ENCODE measurements at regions not wholly inside any gene's neighbourhood (a gene's known extent, or its start where the extent isn't known, plus 50 kb on each side); places are given as distances from the start of the nearest gene placed in this dataset.
"Not testable (repeated sequence)": the region's sequence is repeated elsewhere in the genome, so short reads cannot be mapped to it uniquely, and the experiment has no call there.

DNA sequence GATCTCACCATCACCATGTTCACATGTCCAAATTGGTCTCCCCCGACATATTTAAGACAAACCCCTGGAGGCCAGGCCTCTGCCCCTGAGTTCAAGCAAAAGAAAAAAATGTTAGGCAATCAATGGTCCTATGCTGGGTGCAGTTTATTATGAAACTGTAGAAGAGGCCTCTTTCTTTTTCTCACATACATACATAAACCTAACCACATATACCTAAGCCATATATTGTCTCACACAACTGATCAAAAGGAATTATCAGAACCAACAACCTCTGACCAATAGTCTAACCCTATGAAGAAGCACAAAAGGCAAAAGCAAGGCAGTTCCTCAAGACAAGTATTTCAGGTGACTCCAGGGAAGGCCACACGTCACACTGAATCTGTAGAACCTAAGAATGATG is 49.9 kb downstream of the ILRUN start:
- POLR2A ChIA-PET = no interaction called here
- Mint-ChIP-seq H3K36me3 (peaks cover 6 to 67% (median 24%) of the 10 kb centered on the region in 3 donors), H3K27ac (peak overlapping the region in 7 of 10 donors; percentile 3 to 71 (median 38)), H3K9me3 (no peaks in the 10 kb centered on the region), H3K4me1 (peaks cover 18 to 48% (median 25%) of the 10 kb centered on the region in 4 donors), H3K4me3 (no peak overlapping the region), H3K27me3 (no peaks in the 10 kb centered on the region)
- no peak for DNase-seq
- ATAC-seq = no peak

DNA sequence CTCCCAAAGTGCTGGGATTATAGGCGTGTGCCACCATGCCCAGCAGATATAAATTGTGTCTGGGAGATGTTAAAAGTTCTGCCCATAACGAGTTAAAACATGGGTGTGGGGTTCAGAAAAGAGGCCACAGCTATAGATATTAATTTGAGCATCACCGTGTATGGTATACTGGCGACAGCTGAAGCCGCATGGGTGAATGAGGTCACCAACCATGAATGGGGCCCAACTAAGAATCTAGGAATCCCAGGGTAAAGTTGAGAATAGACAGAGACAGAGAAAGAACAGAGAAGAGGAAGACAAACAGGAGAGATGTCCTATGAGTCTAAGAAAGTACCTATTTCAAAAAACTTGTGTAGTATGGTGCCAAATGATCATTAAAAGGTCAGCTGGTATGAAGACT is 50.9 kb downstream of the ILRUN start:
- no peaks in the 10 kb centered on the region for H3K9me3 Mint-ChIP-seq
- H3K27me3 Mint-ChIP-seq = no peaks in the 10 kb centered on the region
- H3K36me3 Mint-ChIP-seq = peaks cover 6 to 62% (median 24%) of the 10 kb centered on the region in 3 donors
- peaks cover 15 to 42% (median 18%) of the 10 kb centered on the region in 4 donors for H3K4me1 Mint-ChIP-seq
- no peak for DNase-seq
- H3K27ac Mint-ChIP-seq = peak overlapping the region in 4 of 10 donors; percentile 7 to 89 (median 54)
- ATAC-seq = no peak
- H3K4me3 Mint-ChIP-seq = no peak overlapping the region
- POLR2A ChIA-PET = no interaction called here

DNA sequence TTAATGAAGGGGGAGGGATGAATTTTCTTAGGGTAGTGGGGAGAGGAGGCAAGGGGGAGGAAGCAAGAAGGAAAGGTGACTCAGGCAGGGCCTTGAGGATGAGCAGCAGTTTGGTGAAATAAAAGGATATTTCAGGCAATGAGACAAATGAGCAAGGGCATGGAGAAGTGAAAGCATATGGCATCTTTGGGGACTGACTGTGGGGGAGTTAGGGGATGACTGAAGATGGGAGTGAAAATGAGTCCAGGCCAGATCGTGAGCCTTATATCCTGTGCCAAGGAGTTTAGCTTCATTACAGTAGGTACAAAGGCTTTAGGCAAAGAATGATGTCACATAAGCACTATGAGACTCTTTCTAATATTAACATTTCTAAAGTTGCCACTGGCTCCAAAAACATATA is 51.9 kb downstream of the ILRUN start:
- ATAC-seq (no peak), DNase-seq (no peak)
- Mint-ChIP-seq H3K4me1 (peaks cover 15 to 38% (median 18%) of the 10 kb centered on the region in 4 donors), H3K4me3 (no peak overlapping the region), H3K27ac (peak overlapping the region in 5 of 10 donors; percentile 2 to 64 (median 38)), H3K27me3 (no peaks in the 10 kb centered on the region), H3K36me3 (peaks cover 6 to 62% (median 24%) of the 10 kb centered on the region in 3 donors), H3K9me3 (no peaks in the 10 kb centered on the region)
- POLR2A ChIA-PET = interaction anchor here (1.0 kb wide), 1 partner anchor 20 kb away, joined by 3 read pairs; no protein-coding TSS in a partner anchor

DNA sequence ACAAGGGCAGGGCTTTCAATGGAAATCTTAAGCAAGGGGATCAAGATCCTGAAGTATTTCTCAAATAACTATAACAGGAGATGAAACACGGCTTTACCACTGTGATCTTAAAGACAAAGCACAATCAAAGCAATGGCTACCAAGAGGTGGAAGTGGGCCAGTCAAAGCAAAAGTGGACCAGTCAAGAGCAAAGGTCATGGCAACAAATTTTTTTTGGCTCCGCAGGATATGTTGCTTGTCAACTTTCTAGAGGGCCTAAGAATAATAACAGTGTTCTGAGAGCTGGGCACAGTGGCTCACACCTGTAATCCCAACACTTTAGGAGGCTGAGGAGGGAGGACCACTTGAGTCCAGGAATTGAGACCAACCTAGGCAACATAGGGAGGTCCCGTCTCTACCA is 54.1 kb downstream of the ILRUN start:
- POLR2A ChIA-PET = interaction anchor here (0.6 kb wide), 1 partner anchor 148 kb away, joined by 3 read pairs; no protein-coding TSS in a partner anchor
- ATAC-seq = no peak
- H3K27me3 Mint-ChIP-seq = no peaks in the 10 kb centered on the region
- H3K4me3 Mint-ChIP-seq = no peak overlapping the region
- H3K9me3 Mint-ChIP-seq = no peaks in the 10 kb centered on the region
- peak overlapping the region in 2 of 10 donors; percentile 25 to 51 for H3K27ac Mint-ChIP-seq
- no peak for DNase-seq
- H3K4me1 Mint-ChIP-seq = peaks cover 13 to 32% (median 21%) of the 10 kb centered on the region in 4 donors
- peaks cover 6 to 52% (median 24%) of the 10 kb centered on the region in 3 donors for H3K36me3 Mint-ChIP-seq

DNA sequence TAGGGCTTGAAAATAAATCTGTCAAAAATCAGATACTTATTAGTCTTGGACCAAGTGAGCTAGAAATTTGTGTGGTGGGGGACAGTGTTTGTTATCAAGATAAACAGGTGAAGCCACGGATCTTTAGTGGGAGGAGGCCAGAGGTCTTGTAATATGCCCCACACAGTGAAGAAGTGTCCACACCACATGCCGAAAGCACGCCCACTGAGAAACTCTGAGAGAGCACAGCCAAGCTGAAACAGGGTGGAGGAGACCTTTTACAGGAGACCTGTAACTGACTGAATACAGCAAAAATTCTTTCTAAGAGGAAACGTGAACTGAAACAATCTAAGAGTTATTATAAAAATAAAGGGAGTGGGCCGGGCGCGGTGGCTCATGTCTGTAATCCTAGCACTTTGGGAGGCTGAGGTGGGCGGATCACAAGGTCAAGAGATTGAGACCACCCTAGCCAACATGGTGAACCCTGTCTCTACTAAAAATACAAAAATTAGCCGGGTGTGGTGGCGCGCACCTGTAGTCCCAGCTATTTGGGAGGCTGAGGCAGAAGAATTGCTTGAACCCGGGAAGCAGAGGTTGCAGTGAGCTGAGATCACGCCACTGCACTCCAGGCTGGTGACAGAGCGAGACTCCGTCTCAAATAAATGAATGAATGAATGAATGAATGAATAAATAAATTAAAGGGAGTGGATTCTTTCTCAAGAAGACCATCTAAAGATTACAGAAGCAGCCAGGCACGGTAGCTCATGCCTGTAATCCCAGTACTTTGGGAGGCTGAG is 56.3 kb downstream of the ILRUN start:
- H3K36me3 Mint-ChIP-seq = peaks cover 0 to 42% (median 14%) of the 10 kb centered on the region in 3 donors
- not testable (repeated sequence) for DNase-seq, ATAC-seq, H3K27ac Mint-ChIP-seq, H3K9me3 Mint-ChIP-seq, H3K27me3 Mint-ChIP-seq, H3K4me3 Mint-ChIP-seq
- POLR2A ChIA-PET = interaction anchor here (1.3 kb wide), 1 partner anchor 56 kb away, joined by 4 read pairs; the partner anchor contains the start of gene ILRUN
- H3K4me1 Mint-ChIP-seq = peaks cover 4 to 30% (median 19%) of the 10 kb centered on the region in 4 donors

DNA sequence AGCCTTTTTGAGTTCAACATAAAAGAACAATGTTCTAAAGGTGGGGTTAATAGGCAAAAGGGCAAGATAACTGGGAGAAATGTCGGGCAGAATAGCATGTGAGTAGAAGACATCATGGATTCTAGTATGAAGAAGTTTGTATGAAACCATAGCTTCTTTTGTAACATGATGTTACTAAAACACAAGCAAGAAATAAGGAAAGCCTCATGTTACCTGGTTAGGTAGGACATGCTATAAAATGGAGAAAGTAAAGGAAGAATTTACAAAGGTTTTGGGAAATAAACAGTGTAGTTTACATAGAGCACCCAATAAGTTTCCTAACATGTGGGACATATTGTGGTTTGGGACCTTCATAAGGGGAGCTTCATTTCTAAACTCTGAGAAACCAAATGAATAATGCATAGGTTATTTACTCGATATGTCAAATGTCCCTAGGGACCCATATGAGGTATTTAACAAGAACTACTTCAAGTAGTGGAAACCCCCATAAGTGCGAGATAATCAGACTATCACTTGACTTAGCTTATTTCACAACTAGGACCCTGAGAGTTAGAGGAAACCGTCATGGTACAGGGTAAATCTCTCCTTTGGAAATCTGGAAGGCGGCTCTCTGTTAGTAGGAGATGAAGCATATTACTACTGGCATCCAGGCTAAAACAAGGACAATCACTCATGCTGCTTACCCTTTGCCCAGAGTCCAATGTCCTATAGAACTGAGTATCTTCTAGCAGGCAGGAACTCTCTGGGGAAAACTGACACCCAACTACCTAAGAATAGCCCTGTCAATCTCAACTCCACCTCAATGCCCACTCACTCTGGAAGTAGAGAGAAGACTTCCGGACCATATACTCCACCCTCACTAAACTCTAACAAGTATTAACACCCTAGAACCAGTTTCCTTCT is 57.5 kb downstream of the ILRUN start:
- Mint-ChIP-seq H3K27ac (peak overlapping the region in 3 of 10 donors; percentile 1 to 24 (median 7)), H3K4me3 (no peak overlapping the region), H3K36me3 (peaks cover 0 to 33% (median 10%) of the 10 kb centered on the region in 3 donors), H3K27me3 (no peaks in the 10 kb centered on the region), H3K4me1 (peaks cover 4 to 29% (median 15%) of the 10 kb centered on the region in 4 donors), H3K9me3 (no peaks in the 10 kb centered on the region)
- DNase-seq = no peak
- ATAC-seq = no peak
- POLR2A ChIA-PET = interaction anchor here (1.0 kb wide), 1 partner anchor 57 kb away, joined by 4 read pairs; the partner anchor contains the start of gene ILRUN

DNA sequence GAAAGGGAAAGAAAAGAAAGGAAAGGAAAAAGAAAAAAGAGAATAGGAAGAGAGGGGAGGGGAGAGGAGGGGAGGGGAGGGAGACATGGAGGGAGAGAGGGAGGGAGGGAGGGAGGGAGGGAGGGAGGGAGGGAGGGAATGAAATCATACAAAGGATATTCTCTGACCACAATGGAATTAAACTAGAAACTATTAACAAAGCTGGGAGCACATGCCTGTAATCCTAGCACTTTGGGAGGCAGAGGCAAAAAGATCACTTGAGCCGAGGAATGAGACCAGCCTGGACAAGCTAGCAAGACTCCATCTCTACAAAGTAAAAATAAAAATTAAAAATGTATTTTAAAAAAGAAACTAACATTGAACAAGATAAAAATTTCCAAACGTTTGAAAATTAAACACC is 62.8 kb downstream of the ILRUN start:
- Mint-ChIP-seq H3K4me3 (no peak overlapping the region), H3K9me3 (no peaks in the 10 kb centered on the region), H3K4me1 (peaks cover 10 to 24% (median 12%) of the 10 kb centered on the region in 4 donors), H3K27ac (peak overlapping the region in 2 of 10 donors; percentile 68), H3K36me3 (peaks cover 0 to 29% (median 0%) of the 10 kb centered on the region in 3 donors), H3K27me3 (no peaks in the 10 kb centered on the region)
- POLR2A ChIA-PET = no interaction called here
- ATAC-seq = no peak
- DNase-seq = no peak

DNA sequence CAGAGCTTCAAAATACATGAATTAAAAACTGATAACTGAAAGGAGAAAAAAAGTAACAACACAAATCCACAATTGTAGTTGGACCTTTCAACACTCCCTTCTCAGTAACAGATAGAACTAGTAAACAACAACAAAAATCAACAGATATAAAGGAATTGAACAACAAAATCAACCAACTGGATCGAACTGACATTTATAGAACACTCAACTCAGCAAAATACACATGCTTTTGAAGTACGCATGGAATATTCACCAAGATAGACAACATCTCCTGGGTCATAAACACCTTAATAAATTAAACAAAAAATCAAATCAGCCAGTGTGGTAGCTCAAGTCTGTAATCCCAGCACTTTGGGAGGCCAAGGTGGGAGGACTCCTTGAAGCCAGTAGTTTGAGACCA is 63.3 kb downstream of the ILRUN start:
- DNase-seq (no peak), ATAC-seq (no peak)
- POLR2A ChIA-PET = interaction anchor here (0.6 kb wide), 1 partner anchor 224 kb away, joined by 3 read pairs; no protein-coding TSS in a partner anchor
- peak overlapping the region in 2 of 10 donors; percentile 68 for H3K27ac Mint-ChIP-seq
- peaks cover 0 to 30% (median 0%) of the 10 kb centered on the region in 3 donors for H3K36me3 Mint-ChIP-seq
- H3K9me3 Mint-ChIP-seq = no peaks in the 10 kb centered on the region
- no peak overlapping the region for H3K4me3 Mint-ChIP-seq
- H3K4me1 Mint-ChIP-seq = peaks cover 7 to 22% (median 10%) of the 10 kb centered on the region in 4 donors
- H3K27me3 Mint-ChIP-seq = no peaks in the 10 kb centered on the region

DNA sequence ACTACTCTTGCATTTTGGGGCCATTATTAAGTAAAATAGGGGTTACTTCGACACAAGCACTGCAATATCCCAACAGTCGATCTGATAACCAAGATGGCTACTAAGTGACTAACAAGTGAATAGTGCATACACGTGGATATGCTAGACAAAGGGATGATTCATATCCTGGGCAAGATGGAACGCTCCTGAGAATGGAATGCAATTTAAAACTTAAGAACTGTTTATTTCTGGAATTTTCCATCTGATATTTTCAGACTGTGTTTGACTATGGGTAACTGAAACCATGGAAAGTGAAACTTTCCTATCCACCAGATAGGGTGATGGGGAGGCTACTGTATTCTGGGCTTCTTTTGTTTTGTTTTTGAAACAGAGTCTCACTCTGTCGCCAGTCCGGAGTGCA is 66.5 kb downstream of the ILRUN start:
- ATAC-seq (no peak), DNase-seq (no peak)
- Mint-ChIP-seq H3K27me3 (no peaks in the 10 kb centered on the region), H3K4me3 (no peak overlapping the region), H3K27ac (no peak overlapping the region), H3K9me3 (no peaks in the 10 kb centered on the region), H3K36me3 (peaks cover 0 to 34% (median 0%) of the 10 kb centered on the region in 3 donors), H3K4me1 (peaks cover 11 to 14% (median 12%) of the 10 kb centered on the region in 4 donors)
- POLR2A ChIA-PET = no interaction called here

DNA sequence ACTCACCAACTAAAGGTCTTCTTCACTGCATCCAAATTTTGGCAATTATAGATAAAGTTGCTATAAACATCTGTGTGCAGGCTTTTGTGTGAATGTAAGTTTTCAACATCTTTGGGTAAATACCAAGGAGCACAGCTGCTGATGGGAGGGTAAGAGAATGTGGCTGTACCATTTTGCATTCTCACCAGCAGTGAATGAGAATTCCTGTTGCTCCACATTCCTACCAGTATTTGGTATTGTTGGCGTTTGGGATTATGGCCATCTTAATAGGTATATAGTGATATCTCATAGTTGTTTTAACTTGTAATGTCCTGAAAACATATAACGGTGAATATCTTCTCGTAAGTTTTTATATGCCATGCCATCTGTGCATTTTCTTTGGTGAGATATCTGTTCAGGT is 69.3 kb downstream of the ILRUN start:
- Mint-ChIP-seq H3K9me3 (no peaks in the 10 kb centered on the region), H3K27me3 (no peaks in the 10 kb centered on the region), H3K36me3 (peaks cover 0 to 28% (median 0%) of the 10 kb centered on the region in 3 donors), H3K27ac (no peak overlapping the region), H3K4me3 (no peak overlapping the region), H3K4me1 (peaks cover 3 to 18% (median 10%) of the 10 kb centered on the region in 4 donors)
- ATAC-seq (no peak), DNase-seq (no peak)
- POLR2A ChIA-PET = no interaction called here

DNA sequence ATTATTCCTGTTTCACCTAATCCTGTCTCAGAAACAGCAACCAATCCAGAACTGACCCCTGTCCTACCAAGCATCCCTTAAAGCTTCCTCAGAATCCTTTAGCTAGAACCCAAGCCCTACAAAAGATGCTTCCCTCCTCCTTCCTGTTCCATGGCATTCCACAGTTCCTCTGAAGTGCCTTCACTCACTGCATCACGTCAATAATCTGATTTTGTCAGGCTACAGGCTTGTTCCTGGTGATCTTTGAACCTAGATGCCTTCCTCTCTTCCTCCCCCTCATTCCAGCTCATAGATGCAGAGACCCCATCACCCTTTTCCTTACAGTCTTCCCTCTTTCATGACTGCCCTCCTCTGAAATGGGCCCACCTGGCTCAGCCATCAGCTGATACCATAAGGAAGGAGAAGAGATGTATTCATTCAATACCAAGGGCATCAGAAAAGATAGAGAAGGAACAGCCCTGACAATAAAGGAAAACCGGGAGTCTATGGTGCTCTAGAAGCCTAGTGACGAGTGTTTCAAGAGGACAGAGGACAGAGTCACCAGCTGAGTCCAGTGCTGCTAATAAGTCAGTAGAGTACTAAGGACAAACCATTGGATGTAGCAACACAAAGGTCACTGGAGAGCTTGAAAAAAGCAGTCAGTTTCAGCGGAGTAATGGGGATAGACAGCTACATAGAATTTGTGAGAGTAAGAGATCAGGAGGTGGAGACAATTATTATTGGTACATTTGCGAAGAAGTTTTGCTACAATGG is 62.5 kb upstream of the SPDEF start:
- H3K4me1 Mint-ChIP-seq = peaks cover 21 to 42% (median 25%) of the 10 kb centered on the region in 4 donors
- no peak for DNase-seq
- H3K27me3 Mint-ChIP-seq = no peaks in the 10 kb centered on the region
- ATAC-seq = no peak
- peaks cover 0 to 35% (median 0%) of the 10 kb centered on the region in 3 donors for H3K36me3 Mint-ChIP-seq
- POLR2A ChIA-PET = interaction anchor here (0.6 kb wide), 1 partner anchor 489 kb away, joined by 3 read pairs; no protein-coding TSS in a partner anchor
- no peaks in the 10 kb centered on the region for H3K9me3 Mint-ChIP-seq
- H3K27ac Mint-ChIP-seq = peak overlapping the region in 7 of 10 donors; percentile 7 to 66 (median 44)
- H3K4me3 Mint-ChIP-seq = no peak overlapping the region

DNA sequence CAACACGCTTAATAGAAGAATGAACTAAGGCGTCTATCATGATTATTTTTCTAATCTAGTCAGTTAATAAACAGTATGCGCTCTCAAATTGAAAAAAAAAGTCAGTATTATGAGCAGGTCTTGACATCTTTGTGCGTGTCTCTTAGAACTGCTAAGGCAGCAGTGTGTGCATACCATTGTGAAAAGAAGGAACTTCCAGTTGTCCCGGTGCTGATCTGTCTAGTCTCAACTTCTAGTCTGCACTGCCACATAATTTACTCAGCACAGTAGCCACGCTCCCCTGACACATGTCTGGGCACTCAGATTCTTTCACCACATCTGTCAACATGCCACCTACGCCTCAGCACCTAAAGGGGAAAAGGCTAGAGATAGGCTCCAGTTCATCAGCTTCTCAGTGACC is 61.1 kb upstream of the SPDEF start:
- POLR2A ChIA-PET = no interaction called here
- no peak overlapping the region for H3K4me3 Mint-ChIP-seq
- H3K27me3 Mint-ChIP-seq = no peaks in the 10 kb centered on the region
- DNase-seq (no peak), ATAC-seq (no peak)
- peak overlapping the region in 5 of 10 donors; percentile 4 to 63 (median 21) for H3K27ac Mint-ChIP-seq
- peaks cover 16 to 32% (median 24%) of the 10 kb centered on the region in 4 donors for H3K4me1 Mint-ChIP-seq
- no peaks in the 10 kb centered on the region for H3K9me3 Mint-ChIP-seq
- H3K36me3 Mint-ChIP-seq = peaks cover 0 to 41% (median 0%) of the 10 kb centered on the region in 3 donors

Measured in naive thymus-derived CD8-positive, alpha-beta T cell (primary cell).